SU-DHL-6 (cell line): ENCODE measurements at regions not wholly inside any gene's neighbourhood (a gene's known extent, or its start where the extent isn't known, plus 50 kb on each side); places are given as distances from the start of the nearest gene placed in this dataset.

Experiments
- EZH2phosphoT487 ChIP-seq: fragments of 200-600 bp; sonication (generic), shearing (Covaris generic); conservative IDR thresholded peaks from 2 replicates; pipeline ENCODE4 v1.6.1; 2018; ENCODE audit warnings: mild to moderate bottlenecking, antibody characterized with exemption, low read length, moderate library complexity, mixed read lengths
- TF ChIP-seq, protein P1 (sequence below): fragments of 200-600 bp; sonication (generic); IDR thresholded peaks from one replicate; pipeline ENCODE4 v1.5.1; 2017; ENCODE audit warnings: antibody characterized with exemption, mild to moderate bottlenecking, low read length, moderate library complexity; ENCODE audit not compliant: insufficient read depth, poor library complexity, severe bottlenecking

DNA sequence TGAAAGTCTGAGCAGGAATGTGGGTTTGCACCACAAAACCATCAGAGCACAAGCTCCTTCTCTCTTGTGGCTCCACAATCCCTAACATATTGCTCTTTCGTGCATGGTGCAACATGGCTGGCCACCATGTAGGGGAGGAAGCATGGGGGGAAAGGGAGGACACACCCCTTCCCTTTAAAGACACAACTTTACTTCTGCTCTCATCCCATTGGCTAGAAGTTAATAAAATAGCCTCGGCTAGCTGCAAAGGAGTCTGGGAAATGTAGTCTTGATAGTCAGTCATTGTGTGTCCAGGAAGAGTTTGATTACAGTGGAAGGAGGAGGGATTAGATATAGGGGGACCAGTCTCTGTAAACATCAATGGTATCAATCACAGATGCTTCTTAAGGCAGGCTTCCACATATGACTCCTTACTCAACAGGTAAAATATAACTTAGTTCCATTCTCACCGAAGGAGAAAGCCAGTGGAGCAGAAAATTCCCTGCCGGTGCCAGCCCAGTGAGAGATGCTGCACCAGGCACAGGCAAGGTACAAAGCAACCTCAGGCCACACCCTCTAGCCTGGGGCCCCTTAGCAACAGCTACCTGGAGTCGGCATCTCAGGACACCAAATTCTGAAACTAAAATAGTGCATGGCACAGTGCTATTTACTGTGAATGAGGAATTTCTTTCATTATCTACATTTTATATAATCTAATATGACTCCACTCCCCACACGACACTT lies 124.7 kb upstream of the CTBP2 start:
- TF ChIP-seq, protein P1, sequence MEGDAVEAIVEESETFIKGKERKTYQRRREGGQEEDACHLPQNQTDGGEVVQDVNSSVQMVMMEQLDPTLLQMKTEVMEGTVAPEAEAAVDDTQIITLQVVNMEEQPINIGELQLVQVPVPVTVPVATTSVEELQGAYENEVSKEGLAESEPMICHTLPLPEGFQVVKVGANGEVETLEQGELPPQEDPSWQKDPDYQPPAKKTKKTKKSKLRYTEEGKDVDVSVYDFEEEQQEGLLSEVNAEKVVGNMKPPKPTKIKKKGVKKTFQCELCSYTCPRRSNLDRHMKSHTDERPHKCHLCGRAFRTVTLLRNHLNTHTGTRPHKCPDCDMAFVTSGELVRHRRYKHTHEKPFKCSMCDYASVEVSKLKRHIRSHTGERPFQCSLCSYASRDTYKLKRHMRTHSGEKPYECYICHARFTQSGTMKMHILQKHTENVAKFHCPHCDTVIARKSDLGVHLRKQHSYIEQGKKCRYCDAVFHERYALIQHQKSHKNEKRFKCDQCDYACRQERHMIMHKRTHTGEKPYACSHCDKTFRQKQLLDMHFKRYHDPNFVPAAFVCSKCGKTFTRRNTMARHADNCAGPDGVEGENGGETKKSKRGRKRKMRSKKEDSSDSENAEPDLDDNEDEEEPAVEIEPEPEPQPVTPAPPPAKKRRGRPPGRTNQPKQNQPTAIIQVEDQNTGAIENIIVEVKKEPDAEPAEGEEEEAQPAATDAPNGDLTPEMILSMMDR, result no peak
- no peak for TF ChIP-seq EZH2phosphoT487
